ENCODE measurements at regions not wholly inside any gene's neighbourhood (a gene's known extent, or its start where the extent isn't known, plus 50 kb on each side); places are given as distances from the start of the nearest gene placed in this dataset.

GRCh38 chr3:146770301-146770700 lies 165.2 kb upstream of the PLSCR5 start:
- H3K4me3 Mint-ChIP-seq (ENCODE audit: unreplicated experiment), result no peak overlapping the region
- no peaks in the 10 kb centered on the region for H3K27me3 Mint-ChIP-seq (ENCODE audit: unreplicated experiment)
- H3K4me1 Mint-ChIP-seq (ENCODE audit: unreplicated experiment), result no peaks in the 10 kb centered on the region
- H3K36me3 Mint-ChIP-seq (ENCODE audit: low read depth, unreplicated experiment), result no peaks in the 10 kb centered on the region
- H3K27ac Mint-ChIP-seq (ENCODE audit: unreplicated experiment), result no peak overlapping the region
- TF ChIP-seq, protein P1, sequence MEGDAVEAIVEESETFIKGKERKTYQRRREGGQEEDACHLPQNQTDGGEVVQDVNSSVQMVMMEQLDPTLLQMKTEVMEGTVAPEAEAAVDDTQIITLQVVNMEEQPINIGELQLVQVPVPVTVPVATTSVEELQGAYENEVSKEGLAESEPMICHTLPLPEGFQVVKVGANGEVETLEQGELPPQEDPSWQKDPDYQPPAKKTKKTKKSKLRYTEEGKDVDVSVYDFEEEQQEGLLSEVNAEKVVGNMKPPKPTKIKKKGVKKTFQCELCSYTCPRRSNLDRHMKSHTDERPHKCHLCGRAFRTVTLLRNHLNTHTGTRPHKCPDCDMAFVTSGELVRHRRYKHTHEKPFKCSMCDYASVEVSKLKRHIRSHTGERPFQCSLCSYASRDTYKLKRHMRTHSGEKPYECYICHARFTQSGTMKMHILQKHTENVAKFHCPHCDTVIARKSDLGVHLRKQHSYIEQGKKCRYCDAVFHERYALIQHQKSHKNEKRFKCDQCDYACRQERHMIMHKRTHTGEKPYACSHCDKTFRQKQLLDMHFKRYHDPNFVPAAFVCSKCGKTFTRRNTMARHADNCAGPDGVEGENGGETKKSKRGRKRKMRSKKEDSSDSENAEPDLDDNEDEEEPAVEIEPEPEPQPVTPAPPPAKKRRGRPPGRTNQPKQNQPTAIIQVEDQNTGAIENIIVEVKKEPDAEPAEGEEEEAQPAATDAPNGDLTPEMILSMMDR (IDR thresholded peaks at IDR 0.05; ENCODE audit: unreplicated experiment), result no peak
- no peaks in the 10 kb centered on the region for H3K9me3 Mint-ChIP-seq (ENCODE audit: unreplicated experiment)
- DNase-seq (ENCODE audit: low spot score), result no peak

- H3K4me3 Mint-ChIP-seq (ENCODE audit: unreplicated experiment), result no peak overlapping the region
- DNase-seq (ENCODE audit: low spot score), result no peak
- H3K9me3 Mint-ChIP-seq (ENCODE audit: unreplicated experiment), result no peaks in the 10 kb centered on the region
- TF ChIP-seq, protein P1 (IDR thresholded peaks at IDR 0.05; ENCODE audit: unreplicated experiment), result no peak
- peaks cover 1% of the 10 kb centered on the region for H3K27me3 Mint-ChIP-seq (ENCODE audit: unreplicated experiment)
- H3K36me3 Mint-ChIP-seq (ENCODE audit: low read depth, unreplicated experiment), result no peaks in the 10 kb centered on the region
- no peak overlapping the region for H3K27ac Mint-ChIP-seq (ENCODE audit: unreplicated experiment)
- H3K4me1 Mint-ChIP-seq (ENCODE audit: unreplicated experiment), result no peaks in the 10 kb centered on the region
Measured at GRCh38 chr3:146757759-146758158, 152.6 kb upstream of the PLSCR5 start.

DNA sequence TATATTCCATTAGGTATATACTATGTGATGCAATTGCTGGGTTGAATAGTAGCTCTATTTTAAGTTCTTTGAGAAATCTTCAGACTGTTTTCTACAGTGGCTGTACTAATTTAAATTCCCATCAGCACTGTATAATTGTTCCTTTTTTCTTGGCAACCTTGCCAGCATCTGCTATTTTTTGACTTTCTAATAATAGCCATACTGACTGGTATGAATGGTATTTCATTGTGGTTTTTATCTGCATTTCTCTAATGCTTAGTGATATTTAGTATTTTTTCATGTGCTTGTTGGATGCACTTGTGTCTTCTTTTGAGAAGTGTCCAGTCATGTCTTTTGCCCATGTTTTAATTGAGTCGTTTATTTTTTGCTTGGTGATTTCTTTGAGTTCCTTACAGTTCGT lies 145.1 kb upstream of the PLSCR5 start:
- no peak overlapping the region for H3K27ac Mint-ChIP-seq (ENCODE audit: unreplicated experiment)
- H3K9me3 Mint-ChIP-seq (ENCODE audit: unreplicated experiment), result no peaks in the 10 kb centered on the region
- no peaks in the 10 kb centered on the region for H3K4me1 Mint-ChIP-seq (ENCODE audit: unreplicated experiment)
- H3K27me3 Mint-ChIP-seq (ENCODE audit: unreplicated experiment), result no peaks in the 10 kb centered on the region
- no peaks in the 10 kb centered on the region for H3K36me3 Mint-ChIP-seq (ENCODE audit: low read depth, unreplicated experiment)
- H3K4me3 Mint-ChIP-seq (ENCODE audit: unreplicated experiment), result no peak overlapping the region
- TF ChIP-seq, protein P1 (IDR thresholded peaks at IDR 0.05; ENCODE audit: unreplicated experiment), result no peak
- no peak for DNase-seq (ENCODE audit: low spot score)

DNA sequence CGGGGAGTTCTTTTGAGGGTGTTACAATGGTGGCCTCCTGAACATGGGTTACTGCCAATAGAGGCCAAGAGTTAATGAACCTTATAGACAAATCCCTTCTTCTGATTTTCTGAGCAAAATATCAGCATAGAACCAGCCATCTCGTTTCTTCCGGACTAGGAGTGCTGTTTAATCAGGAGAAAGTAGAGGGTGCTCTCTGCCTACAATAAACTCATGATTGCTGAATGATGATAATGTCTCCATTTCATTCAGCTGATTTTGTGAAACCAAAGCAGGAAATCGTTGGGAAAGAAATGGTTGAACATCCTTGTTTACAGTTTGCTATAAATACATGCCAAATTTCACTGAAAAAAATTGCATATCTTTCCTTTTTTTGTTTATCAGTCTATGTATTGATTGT lies 142.8 kb upstream of the PLSCR5 start:
- TF ChIP-seq, protein P1 (IDR thresholded peaks at IDR 0.05; ENCODE audit: unreplicated experiment), result no peak
- DNase-seq (ENCODE audit: low spot score), result no peak
- Mint-ChIP-seq H3K9me3 (ENCODE audit: unreplicated experiment) (no peaks in the 10 kb centered on the region), H3K27me3 (ENCODE audit: unreplicated experiment) (peaks cover 1% of the 10 kb centered on the region), H3K4me1 (ENCODE audit: unreplicated experiment) (no peaks in the 10 kb centered on the region), H3K4me3 (ENCODE audit: unreplicated experiment) (no peak overlapping the region), H3K27ac (ENCODE audit: unreplicated experiment) (no peak overlapping the region), H3K36me3 (ENCODE audit: low read depth, unreplicated experiment) (no peaks in the 10 kb centered on the region)

- no peak for DNase-seq (ENCODE audit: low spot score)
- H3K4me3 Mint-ChIP-seq (ENCODE audit: unreplicated experiment), result no peak overlapping the region
- no peaks in the 10 kb centered on the region for H3K4me1 Mint-ChIP-seq (ENCODE audit: unreplicated experiment)
- H3K9me3 Mint-ChIP-seq (ENCODE audit: unreplicated experiment), result no peaks in the 10 kb centered on the region
- peaks cover 1% of the 10 kb centered on the region for H3K27me3 Mint-ChIP-seq (ENCODE audit: unreplicated experiment)
- no peak overlapping the region for H3K27ac Mint-ChIP-seq (ENCODE audit: unreplicated experiment)
- no peaks in the 10 kb centered on the region for H3K36me3 Mint-ChIP-seq (ENCODE audit: low read depth, unreplicated experiment)
- TF ChIP-seq, protein P1 (IDR thresholded peaks at IDR 0.05; ENCODE audit: unreplicated experiment), result no peak
Measured at GRCh38 chr3:146747051-146747450, 141.9 kb upstream of the PLSCR5 start.
